ENCODE measurements at regions not wholly inside any gene's neighbourhood (a gene's known extent, or its start where the extent isn't known, plus 50 kb on each side); places are given as distances from the start of the nearest gene placed in this dataset.

DNA sequence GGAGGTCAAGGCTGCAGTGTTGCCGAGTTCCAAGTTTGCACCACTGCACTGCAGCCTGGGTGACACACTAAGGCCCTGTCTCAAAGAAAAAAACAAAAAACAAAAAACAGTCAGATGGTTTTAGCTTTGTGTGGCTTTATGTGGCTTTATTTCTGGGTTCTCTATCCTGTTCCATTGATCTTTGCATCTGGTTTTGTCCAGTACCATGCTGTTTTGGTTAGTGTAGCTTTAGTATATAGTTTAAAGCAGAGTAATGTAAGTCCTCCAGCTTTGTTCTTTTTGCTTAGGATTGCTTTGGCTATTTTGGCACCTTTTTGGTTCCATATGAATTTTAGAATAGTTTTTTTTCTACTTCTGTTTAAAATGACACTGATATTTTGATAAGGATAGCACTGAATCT, 225.5 kb downstream of the HDGFL1 start:
- H3K4me1 Mint-ChIP-seq (ENCODE audit: low read depth) = no peaks in the 10 kb centered on the region
- POLR2A ChIA-PET = no interaction called here
- no peak for DNase-seq
- H3K4me3 Mint-ChIP-seq = no peak overlapping the region
- CTCF ChIA-PET = no interaction called here
- peaks cover 16% of the 10 kb centered on the region for H3K9me3 Mint-ChIP-seq (ENCODE audit: insufficient read depth)
- ATAC-seq = no peak
- no peaks in the 10 kb centered on the region for H3K27me3 Mint-ChIP-seq (ENCODE audit: low read depth)
- no peak overlapping the region for H3K27ac Mint-ChIP-seq
- no peaks in the 10 kb centered on the region for H3K36me3 Mint-ChIP-seq (ENCODE audit: low read depth)

DNA sequence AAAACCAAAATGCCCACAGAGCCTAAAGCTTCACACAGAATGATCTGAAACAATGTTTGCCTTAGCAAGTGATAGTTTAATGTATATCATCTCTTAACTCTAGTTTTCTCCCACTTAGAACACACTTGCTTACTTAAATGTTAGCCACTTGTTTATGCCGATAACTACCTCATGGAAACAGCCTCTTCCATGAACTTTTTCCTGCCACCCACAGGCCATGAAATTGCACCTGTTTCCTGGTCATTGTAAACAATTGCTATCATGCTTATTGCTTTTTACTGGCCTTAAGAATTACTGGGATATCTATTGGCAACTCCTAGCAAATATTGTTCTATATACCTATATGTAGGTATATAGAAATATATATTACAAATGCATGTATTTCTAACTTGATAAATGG, 231.1 kb downstream of the HDGFL1 start:
- no peak for ATAC-seq
- no peaks in the 10 kb centered on the region for H3K27me3 Mint-ChIP-seq (ENCODE audit: low read depth)
- H3K4me3 Mint-ChIP-seq = no peak overlapping the region
- H3K4me1 Mint-ChIP-seq (ENCODE audit: low read depth) = no peaks in the 10 kb centered on the region
- ChIA-PET POLR2A (no interaction called here), CTCF (no interaction called here)
- H3K36me3 Mint-ChIP-seq (ENCODE audit: low read depth) = no peaks in the 10 kb centered on the region
- DNase-seq = no peak
- peaks cover 11% of the 10 kb centered on the region for H3K9me3 Mint-ChIP-seq (ENCODE audit: insufficient read depth)
- no peak overlapping the region for H3K27ac Mint-ChIP-seq

DNA sequence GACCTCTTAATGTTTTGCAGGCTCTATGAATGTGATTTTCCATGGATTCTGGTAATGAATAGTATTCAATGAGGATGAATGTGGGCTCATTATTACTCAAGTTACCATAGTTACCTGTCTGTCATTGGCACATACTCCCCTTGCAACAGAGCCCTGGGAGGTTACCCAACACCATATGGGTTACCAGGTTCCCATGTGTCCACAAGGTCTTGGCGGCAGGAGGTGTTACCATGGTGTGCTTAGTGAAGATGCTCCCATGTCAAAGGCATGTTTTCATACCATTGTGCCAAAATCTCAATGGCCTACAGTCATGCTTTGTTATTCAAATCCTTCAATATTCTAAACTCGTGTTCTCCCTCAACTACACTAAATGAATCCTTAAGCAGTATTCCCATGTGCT, 232.5 kb downstream of the HDGFL1 start:
- no peak overlapping the region for H3K4me3 Mint-ChIP-seq
- H3K9me3 Mint-ChIP-seq (ENCODE audit: insufficient read depth) = peaks cover 6% of the 10 kb centered on the region
- ATAC-seq (no peak), DNase-seq (no peak)
- no peaks in the 10 kb centered on the region for H3K4me1 Mint-ChIP-seq (ENCODE audit: low read depth)
- POLR2A ChIA-PET = no interaction called here
- H3K36me3 Mint-ChIP-seq (ENCODE audit: low read depth) = no peaks in the 10 kb centered on the region
- no peak overlapping the region for H3K27ac Mint-ChIP-seq
- no peaks in the 10 kb centered on the region for H3K27me3 Mint-ChIP-seq (ENCODE audit: low read depth)
- CTCF ChIA-PET = no interaction called here

DNA sequence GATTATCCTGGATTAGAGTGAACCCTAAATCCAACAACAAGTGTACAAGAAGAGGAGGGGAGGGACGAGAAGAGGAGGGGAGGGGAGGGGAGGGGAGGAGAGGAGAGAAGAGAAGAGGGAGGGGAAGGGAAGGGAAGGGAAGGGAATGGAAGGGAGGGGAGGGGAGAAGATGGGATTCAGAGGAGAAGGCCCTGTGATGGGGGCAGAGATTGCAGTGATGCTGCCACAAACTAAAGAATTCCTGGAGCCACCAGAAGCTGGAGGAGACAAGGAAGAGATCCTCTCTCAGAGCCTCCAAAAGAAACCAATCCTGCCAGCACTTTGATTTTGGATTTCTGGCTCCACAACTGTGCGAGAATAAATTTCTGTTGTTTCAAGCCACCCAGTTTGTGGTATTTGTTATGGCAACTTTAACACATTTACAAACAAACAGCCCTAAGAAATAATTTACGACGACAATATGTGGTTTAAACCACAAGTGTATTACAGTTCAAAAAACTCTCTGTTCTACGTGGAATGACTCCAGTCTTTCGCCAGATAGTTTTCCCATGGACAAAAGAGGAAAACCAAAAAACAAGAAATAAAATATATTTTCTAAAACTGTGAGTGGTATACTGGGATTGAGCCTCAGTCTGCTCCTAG, 235.4 kb downstream of the HDGFL1 start:
- Mint-ChIP-seq H3K27ac (no peak overlapping the region), H3K9me3 (ENCODE audit: insufficient read depth) (no peaks in the 10 kb centered on the region), H3K4me1 (ENCODE audit: low read depth) (no peaks in the 10 kb centered on the region), H3K4me3 (no peak overlapping the region), H3K36me3 (ENCODE audit: low read depth) (no peaks in the 10 kb centered on the region), H3K27me3 (ENCODE audit: low read depth) (no peaks in the 10 kb centered on the region)
- DNase-seq (no peak), ATAC-seq (no peak)
- CTCF ChIA-PET = no interaction called here
- POLR2A ChIA-PET = no interaction called here

DNA sequence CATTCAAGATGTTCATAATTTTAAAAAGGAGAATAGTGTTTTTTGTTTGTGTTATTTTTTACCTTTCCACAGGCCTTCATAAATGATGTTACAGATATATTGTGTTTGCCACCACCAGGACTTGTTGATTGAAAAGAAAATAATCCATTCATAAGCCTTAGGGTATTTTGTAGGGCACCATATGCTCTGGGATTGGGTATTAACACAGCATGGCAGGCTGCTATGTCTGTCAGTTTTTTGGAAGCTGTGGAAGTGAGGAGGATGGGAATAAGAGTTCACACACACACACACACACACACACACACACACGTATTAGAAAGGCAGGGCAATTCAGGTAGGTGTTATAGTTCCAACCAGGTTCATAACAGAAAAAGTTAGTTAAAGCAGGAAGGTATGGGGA, 237.9 kb downstream of the HDGFL1 start:
- no peaks in the 10 kb centered on the region for H3K9me3 Mint-ChIP-seq (ENCODE audit: insufficient read depth)
- H3K36me3 Mint-ChIP-seq (ENCODE audit: low read depth) = no peaks in the 10 kb centered on the region
- H3K4me3 Mint-ChIP-seq = no peak overlapping the region
- no peak for DNase-seq
- no peaks in the 10 kb centered on the region for H3K27me3 Mint-ChIP-seq (ENCODE audit: low read depth)
- ATAC-seq = no peak
- CTCF ChIA-PET = no interaction called here
- H3K4me1 Mint-ChIP-seq (ENCODE audit: low read depth) = no peaks in the 10 kb centered on the region
- H3K27ac Mint-ChIP-seq = no peak overlapping the region
- POLR2A ChIA-PET = no interaction called here

DNA sequence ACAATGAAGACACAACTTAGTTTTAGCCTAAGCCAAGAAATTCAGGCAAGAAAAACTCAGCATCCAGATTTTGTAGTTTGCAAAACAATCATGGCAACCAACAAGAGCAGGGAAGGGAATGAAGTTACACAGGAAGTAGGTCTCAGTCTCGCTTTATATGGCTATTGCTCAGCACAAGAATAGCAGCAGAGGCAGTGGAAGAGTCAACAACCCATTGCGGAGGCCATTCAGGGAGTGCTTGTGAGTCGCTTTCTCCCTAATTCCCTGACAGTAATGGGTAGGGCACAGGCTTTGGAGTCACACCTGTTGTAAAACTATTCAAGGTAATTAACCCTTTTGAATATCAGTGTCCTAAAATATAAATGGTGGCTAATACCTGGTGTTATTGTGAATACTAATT, 238.5 kb downstream of the HDGFL1 start:
- H3K36me3 Mint-ChIP-seq (ENCODE audit: low read depth) = no peaks in the 10 kb centered on the region
- POLR2A ChIA-PET = no interaction called here
- no peaks in the 10 kb centered on the region for H3K9me3 Mint-ChIP-seq (ENCODE audit: insufficient read depth)
- no peaks in the 10 kb centered on the region for H3K4me1 Mint-ChIP-seq (ENCODE audit: low read depth)
- H3K4me3 Mint-ChIP-seq = no peak overlapping the region
- DNase-seq = no peak
- CTCF ChIA-PET = no interaction called here
- no peaks in the 10 kb centered on the region for H3K27me3 Mint-ChIP-seq (ENCODE audit: low read depth)
- no peak overlapping the region for H3K27ac Mint-ChIP-seq
- ATAC-seq = no peak

DNA sequence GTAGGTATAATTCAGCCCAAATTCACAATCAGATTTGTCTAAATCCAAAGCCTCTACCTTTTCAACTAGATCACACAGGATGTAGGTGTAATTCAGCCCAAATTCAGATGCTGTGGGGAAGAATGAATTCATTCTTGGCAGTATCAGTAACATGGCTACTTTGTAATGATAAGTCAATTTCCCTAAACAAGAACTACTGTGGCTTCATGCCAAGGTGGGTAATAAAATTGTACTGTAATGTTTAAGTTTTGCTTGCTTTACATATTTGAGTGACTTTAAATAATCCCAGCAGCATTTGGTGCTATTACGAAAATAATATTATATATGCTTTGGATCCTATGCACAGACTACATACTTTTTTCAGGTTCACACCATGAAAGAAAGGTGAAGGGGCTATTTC, 239.1 kb downstream of the HDGFL1 start:
- no peaks in the 10 kb centered on the region for H3K36me3 Mint-ChIP-seq (ENCODE audit: low read depth)
- no peak overlapping the region for H3K27ac Mint-ChIP-seq
- no peaks in the 10 kb centered on the region for H3K4me1 Mint-ChIP-seq (ENCODE audit: low read depth)
- H3K9me3 Mint-ChIP-seq (ENCODE audit: insufficient read depth) = no peaks in the 10 kb centered on the region
- DNase-seq (no peak), ATAC-seq (no peak)
- H3K4me3 Mint-ChIP-seq = no peak overlapping the region
- no peaks in the 10 kb centered on the region for H3K27me3 Mint-ChIP-seq (ENCODE audit: low read depth)
- ChIA-PET POLR2A (no interaction called here), CTCF (no interaction called here)

DNA sequence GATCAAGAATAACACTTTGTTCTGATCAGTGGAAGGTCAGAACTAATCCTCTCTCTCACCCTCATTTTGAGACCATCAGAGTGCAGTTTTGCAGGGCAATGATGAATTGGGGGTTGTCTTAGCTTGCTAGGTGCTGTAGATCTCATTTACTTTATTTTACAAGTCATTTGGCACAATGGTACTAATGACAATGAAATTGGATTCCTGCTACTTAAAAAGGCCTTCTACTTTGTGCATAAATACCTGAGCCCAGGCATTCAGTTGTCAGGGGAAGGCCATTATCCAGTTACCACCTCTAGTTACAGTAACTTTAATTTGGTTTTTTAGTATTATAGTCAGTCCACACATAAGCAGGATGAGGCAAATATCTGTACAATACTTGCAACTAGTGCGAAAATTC, 240.0 kb downstream of the HDGFL1 start:
- H3K4me3 Mint-ChIP-seq = no peak overlapping the region
- ATAC-seq = no peak
- POLR2A ChIA-PET = no interaction called here
- no peak for DNase-seq
- no peaks in the 10 kb centered on the region for H3K36me3 Mint-ChIP-seq (ENCODE audit: low read depth)
- no peaks in the 10 kb centered on the region for H3K27me3 Mint-ChIP-seq (ENCODE audit: low read depth)
- no peak overlapping the region for H3K27ac Mint-ChIP-seq
- CTCF ChIA-PET = no interaction called here
- peaks cover 3% of the 10 kb centered on the region for H3K9me3 Mint-ChIP-seq (ENCODE audit: insufficient read depth)
- no peaks in the 10 kb centered on the region for H3K4me1 Mint-ChIP-seq (ENCODE audit: low read depth)

DNA sequence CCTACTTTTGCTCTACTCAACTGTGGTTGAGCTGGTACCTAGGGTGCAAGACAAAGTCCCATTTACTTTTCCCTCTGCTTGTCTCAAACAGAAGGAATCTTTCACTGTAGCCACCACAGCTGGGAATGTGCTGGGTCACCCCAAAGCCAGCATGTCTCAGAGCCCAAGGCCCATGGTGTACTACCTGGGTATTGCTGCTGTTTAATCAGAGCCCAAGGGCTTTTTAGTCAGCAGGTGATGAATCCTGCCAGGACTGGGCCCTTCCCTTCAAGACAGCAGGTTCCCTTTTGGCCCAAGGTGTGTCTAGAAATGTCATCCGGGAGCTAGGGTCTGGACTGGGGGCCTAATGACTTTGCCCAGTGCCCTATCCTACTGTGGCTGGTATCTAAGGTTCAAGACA, 249.8 kb downstream of the HDGFL1 start:
- ChIA-PET POLR2A (no interaction called here), CTCF (no interaction called here)
- Mint-ChIP-seq H3K27me3 (ENCODE audit: low read depth) (no peaks in the 10 kb centered on the region), H3K4me3 (no peak overlapping the region), H3K27ac (no peak overlapping the region), H3K4me1 (ENCODE audit: low read depth) (no peaks in the 10 kb centered on the region), H3K9me3 (ENCODE audit: insufficient read depth) (peaks cover 14% of the 10 kb centered on the region), H3K36me3 (ENCODE audit: low read depth) (no peaks in the 10 kb centered on the region)
- ATAC-seq = no peak
- DNase-seq = no peak

DNA sequence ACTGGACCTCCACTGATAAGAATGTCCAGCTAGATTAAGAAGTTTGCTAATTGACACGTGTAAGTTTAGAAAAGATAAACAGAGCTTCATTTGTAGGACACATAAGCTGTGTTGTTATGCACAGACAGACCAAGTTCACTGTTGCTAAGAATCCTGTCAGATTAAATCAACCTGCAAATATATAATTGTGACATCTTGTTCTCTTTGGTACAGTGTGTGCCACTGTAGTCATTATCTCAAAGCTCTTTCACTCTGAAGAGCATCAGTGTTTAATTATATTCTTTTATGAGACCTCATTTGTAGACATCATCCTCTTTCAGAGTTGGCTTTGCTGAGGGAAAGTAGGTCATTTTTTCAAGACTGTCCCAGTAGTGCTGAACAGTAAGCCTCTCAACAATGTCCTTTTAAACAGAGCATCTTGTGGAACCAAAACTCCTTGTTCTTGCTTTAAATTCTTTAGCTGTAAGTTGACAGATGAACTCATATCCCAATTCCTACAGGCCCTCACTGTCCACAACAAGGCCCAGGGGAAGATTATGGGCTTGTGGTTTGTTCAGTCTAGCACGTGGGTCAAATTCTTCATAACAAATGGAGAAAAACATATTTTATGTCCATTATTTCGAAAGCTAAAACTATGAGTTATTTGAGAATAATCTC, 252.4 kb downstream of the HDGFL1 start:
- H3K36me3 Mint-ChIP-seq (ENCODE audit: low read depth) = no peaks in the 10 kb centered on the region
- H3K27me3 Mint-ChIP-seq (ENCODE audit: low read depth) = no peaks in the 10 kb centered on the region
- H3K9me3 Mint-ChIP-seq (ENCODE audit: insufficient read depth) = peaks cover 8% of the 10 kb centered on the region
- no peaks in the 10 kb centered on the region for H3K4me1 Mint-ChIP-seq (ENCODE audit: low read depth)
- no peak overlapping the region for H3K4me3 Mint-ChIP-seq
- POLR2A ChIA-PET = no interaction called here
- CTCF ChIA-PET = no interaction called here
- no peak for DNase-seq
- ATAC-seq = no peak
- no peak overlapping the region for H3K27ac Mint-ChIP-seq

DNA sequence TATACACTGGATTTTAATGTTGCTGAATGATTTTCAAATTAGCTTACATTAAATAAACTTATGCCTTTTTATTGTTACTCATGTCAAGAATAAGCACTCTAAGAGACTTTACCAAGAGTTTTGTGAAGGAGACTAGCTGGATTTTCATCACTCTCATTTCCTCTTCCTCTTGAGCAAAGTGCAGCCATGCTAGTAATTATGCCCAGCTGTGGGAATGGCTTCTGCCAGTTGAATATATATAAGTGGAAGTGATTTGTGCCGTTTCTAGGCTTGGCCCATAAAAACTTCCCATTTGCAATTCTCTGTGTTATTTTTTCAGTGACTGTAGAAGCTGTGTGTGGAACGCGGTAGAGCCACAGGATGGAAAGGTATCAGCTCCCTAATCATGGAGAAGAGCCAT, 255.8 kb downstream of the HDGFL1 start:
- ATAC-seq = no peak
- no peaks in the 10 kb centered on the region for H3K27me3 Mint-ChIP-seq (ENCODE audit: low read depth)
- DNase-seq = no peak
- H3K4me3 Mint-ChIP-seq = no peak overlapping the region
- no peaks in the 10 kb centered on the region for H3K36me3 Mint-ChIP-seq (ENCODE audit: low read depth)
- CTCF ChIA-PET = no interaction called here
- no peak overlapping the region for H3K27ac Mint-ChIP-seq
- no peaks in the 10 kb centered on the region for H3K9me3 Mint-ChIP-seq (ENCODE audit: insufficient read depth)
- no peaks in the 10 kb centered on the region for H3K4me1 Mint-ChIP-seq (ENCODE audit: low read depth)
- POLR2A ChIA-PET = no interaction called here

DNA sequence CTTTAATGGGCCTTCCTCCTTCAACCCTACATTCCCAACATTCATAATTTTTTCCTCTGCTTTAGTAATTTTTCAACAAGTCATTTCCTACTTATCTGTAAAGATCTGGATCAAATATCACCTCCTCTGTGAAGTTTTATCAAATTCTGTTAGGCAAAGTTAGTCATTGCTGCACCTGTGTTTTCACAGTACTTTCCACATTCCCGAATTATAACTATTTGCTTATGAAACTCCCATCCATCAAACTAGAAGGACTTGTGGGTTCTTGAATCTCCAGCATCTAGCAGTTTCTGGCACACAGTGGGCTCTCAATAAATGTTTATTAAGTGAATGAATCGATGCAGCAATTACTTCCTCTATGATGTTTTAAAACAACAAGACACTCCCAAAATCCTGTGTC, 257.6 kb downstream of the HDGFL1 start:
- H3K27ac Mint-ChIP-seq = no peak overlapping the region
- H3K36me3 Mint-ChIP-seq (ENCODE audit: low read depth) = no peaks in the 10 kb centered on the region
- no peaks in the 10 kb centered on the region for H3K27me3 Mint-ChIP-seq (ENCODE audit: low read depth)
- POLR2A ChIA-PET = no interaction called here
- no peaks in the 10 kb centered on the region for H3K9me3 Mint-ChIP-seq (ENCODE audit: insufficient read depth)
- CTCF ChIA-PET = no interaction called here
- no peak overlapping the region for H3K4me3 Mint-ChIP-seq
- DNase-seq = no peak
- no peak for ATAC-seq
- no peaks in the 10 kb centered on the region for H3K4me1 Mint-ChIP-seq (ENCODE audit: low read depth)

DNA sequence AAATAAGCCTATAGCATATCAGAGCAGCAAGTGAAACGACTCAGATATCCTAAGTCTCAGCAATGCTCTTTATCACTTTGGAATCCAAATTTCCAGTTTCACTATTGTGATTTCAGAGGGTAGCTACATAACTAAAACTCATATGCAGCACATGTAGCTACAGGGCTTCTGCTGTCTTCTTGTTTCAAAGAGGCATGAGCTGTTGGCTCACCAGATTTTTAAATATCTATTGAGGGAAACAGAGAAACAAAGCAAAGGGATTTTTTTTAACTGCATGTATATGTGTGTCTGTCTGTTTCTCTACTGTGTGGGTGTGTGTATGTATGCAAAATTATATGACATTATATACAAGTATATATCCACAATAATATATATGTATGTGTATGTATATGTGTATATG, 258.4 kb downstream of the HDGFL1 start:
- Mint-ChIP-seq H3K9me3 (ENCODE audit: insufficient read depth) (no peaks in the 10 kb centered on the region), H3K4me3 (no peak overlapping the region), H3K36me3 (ENCODE audit: low read depth) (no peaks in the 10 kb centered on the region), H3K4me1 (ENCODE audit: low read depth) (no peaks in the 10 kb centered on the region), H3K27ac (no peak overlapping the region), H3K27me3 (ENCODE audit: low read depth) (no peaks in the 10 kb centered on the region)
- ATAC-seq = no peak
- CTCF ChIA-PET = no interaction called here
- POLR2A ChIA-PET = no interaction called here
- no peak for DNase-seq

All from activated CD8-positive, alpha-beta T cell treated with anti-CD3 and anti-CD28 coated beads, Interleukin-2, amount 10 ng/mL, durations not matched to agents 7 days and 5 days (primary cell).